Stomach (tissue), 8 donors: ENCODE measurements at regions not wholly inside any gene's neighbourhood (a gene's known extent, or its start where the extent isn't known, plus 50 kb on each side); places are given as distances from the start of the nearest gene placed in this dataset.

Experiments
- DNase-seq, 2 donors: peaks; one replicate each; pipeline versions ENCODE4 v3.0.0 to v3.0.0-alpha.2; 2013 to 2019
- H3K27ac ChIP-seq, 5 donors: fragments of 200-600 bp in 4 of 5; sonication (generic) in 4 of 5; one replicate each; pipeline ENCODE4 v1.5.1; 2013 to 2019; ENCODE audit warnings: mild to moderate bottlenecking in 1 of 5, moderate library complexity in 1 of 5
- H3K27me3 ChIP-seq, 3 donors: fragments of 200-600 bp; sonication (generic); one replicate each; pipeline ENCODE4 v1.5.1; 2017 to 2019; ENCODE audit warnings: mixed run types in 1 of 3
- H3K36me3 ChIP-seq, 4 donors: fragments of 200-600 bp; sonication (generic); 1 replicate in 3 of 4; 2 replicates in 1 of 4; pipeline ENCODE4 v1.5.1; 2016 to 2019
- H3K4me1 ChIP-seq, 4 donors: fragments of 200-600 bp; sonication (generic); one replicate each; pipeline ENCODE4 v1.5.1; 2016 to 2019
- H3K4me3 ChIP-seq, 4 donors: fragments of 200-600 bp; sonication (generic) in 3 of 4; one replicate each; pipeline ENCODE4 v1.5.1; 2016 to 2019; ENCODE audit warnings: mild to moderate bottlenecking in 1 of 4
- H3K9me3 ChIP-seq, 4 donors: fragments of 200-600 bp; sonication (generic); one replicate each; pipeline ENCODE4 v1.5.1; 2016 to 2019
- EP300 ChIP-seq: sonication (generic); formaldehyde crosslinking; IDR thresholded peaks from one replicate; pipeline ENCODE4 v1.6.1; 2017; ENCODE audit warnings: antibody characterized with exemption
- POLR2A ChIP-seq, 4 donors: fragments of 450-650 bp; IDR thresholded peaks; one replicate each; pipeline ENCODE4 v1.6.1; 2016; ENCODE audit warnings: antibody characterized with exemption in 4 of 4, control low read depth in 2 of 4, mild to moderate bottlenecking in 1 of 4, moderate library complexity in 1 of 4
- POLR2AphosphoS5 ChIP-seq, 3 donors: sonication (generic); formaldehyde crosslinking; IDR thresholded peaks; one replicate each; pipeline ENCODE4 v1.6.1; 2016; ENCODE audit warnings: antibody characterized with exemption in 3 of 3
- WGBS, 5 donors: extraction: QIAGEN DNeasy Blood & Tissue Kit in 3 of 5; methylation state at CpG; one replicate each; pipeline versions ENCODE4 v1.1.5 to v1.1.7; 2013 to 2018; 5-methylcytosine and 5-hydroxymethylcytosine counted together
- intact Hi-C: fragments of 100-400 bp; cut with DNase I; formaldehyde crosslinking; loops from one replicate; pipeline ENCODE4 v1.15.1; 2023; ENCODE audit warnings: low total_unique reads
- TF ChIP-seq, protein P1 (sequence below), 7 experiments: fragments of 450-650 bp in 4 of 7; fragments of 200-600 bp in 3 of 7; sonication (generic) in 3 of 7; IDR thresholded peaks; one replicate each; pipeline ENCODE4 v1.5.1; 2016 to 2019; ENCODE audit warnings: antibody characterized with exemption in 7 of 7, control low read depth in 2 of 7, mild to moderate bottlenecking in 1 of 7
- donor health status: healthy with polysubstance abuse.
- donor health status: Bipolar disorder and iron deficiency.
- donor health status: healthy.

DNA sequence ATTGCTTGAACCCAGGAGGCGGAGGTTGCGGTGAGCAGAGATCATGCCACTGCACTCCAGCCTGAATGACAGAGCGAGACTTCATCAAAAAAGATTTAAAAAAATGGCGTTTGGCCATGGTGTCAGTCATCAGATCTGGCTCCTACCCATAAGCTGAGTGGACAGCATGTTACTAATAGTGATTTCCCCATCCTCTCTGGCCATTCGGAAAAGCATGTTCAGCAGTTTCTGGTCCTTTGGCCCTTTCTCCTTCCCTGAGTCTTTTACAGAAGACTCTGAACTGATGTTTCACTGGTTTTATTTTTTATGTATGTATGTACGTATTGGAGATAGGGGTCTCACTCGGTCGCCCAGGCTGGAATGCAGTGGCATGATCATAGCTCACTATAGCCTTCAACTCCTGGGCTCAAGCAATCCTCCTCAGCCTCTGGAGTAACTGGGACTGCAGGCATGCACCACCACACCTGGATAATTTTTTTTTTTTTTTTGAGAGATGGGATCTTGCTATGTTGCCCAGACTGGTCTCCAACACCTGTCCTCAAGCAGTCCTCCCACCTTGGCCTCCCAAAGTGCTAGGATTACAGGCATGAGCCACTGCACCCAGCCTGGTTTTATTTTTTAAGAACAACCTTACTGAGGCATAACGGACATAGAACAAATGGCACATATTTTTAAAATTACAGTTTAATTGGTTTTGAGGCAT is 84.2 kb upstream of the CNKSR3 start:
- 91 to 95% (median 94%) methylated on average over 9 of the region's 9 CpGs for WGBS, 5 donors
- intact Hi-C loops: no loop called here
- Histone ChIP-seq H3K36me3 (no peaks in the 10 kb centered on the region), H3K9me3 (no peaks in the 10 kb centered on the region), H3K27ac (no peak overlapping the region), H3K4me3 (no peak overlapping the region), H3K4me1 (peaks cover 0 to 12% (median 6%) of the 10 kb centered on the region in 4 donors), H3K27me3 (no peaks in the 10 kb centered on the region)
- TF ChIP-seq POLR2A (IDR thresholded peaks at IDR 0.05) (no peak), EP300 (no peak), POLR2AphosphoS5 (IDR thresholded peaks at IDR 0.05) (no peak)
- TF ChIP-seq, protein P1, sequence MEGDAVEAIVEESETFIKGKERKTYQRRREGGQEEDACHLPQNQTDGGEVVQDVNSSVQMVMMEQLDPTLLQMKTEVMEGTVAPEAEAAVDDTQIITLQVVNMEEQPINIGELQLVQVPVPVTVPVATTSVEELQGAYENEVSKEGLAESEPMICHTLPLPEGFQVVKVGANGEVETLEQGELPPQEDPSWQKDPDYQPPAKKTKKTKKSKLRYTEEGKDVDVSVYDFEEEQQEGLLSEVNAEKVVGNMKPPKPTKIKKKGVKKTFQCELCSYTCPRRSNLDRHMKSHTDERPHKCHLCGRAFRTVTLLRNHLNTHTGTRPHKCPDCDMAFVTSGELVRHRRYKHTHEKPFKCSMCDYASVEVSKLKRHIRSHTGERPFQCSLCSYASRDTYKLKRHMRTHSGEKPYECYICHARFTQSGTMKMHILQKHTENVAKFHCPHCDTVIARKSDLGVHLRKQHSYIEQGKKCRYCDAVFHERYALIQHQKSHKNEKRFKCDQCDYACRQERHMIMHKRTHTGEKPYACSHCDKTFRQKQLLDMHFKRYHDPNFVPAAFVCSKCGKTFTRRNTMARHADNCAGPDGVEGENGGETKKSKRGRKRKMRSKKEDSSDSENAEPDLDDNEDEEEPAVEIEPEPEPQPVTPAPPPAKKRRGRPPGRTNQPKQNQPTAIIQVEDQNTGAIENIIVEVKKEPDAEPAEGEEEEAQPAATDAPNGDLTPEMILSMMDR (IDR thresholded peaks at IDR 0.05): no peak
- no peak for DNase-seq

DNA sequence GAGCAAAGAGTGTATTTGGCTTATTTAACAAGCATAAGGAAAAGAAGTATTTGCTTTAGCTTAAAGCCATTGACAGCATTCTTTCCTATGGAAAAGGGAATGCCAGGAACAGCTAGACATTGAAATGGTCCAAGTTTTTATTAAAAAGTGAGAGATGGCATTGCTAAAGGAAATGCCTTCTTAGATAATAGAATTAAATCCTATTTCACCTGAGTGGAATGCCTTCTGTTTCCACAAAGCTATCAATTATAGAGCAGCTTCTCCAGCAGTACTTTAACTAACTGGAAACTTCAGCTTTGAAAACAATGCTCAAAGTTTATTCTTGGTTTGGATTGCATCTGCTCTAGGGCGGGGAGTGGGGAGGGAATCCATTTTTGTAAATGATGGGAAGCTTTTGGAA is 85.1 kb upstream of the CNKSR3 start:
- H3K4me3 ChIP-seq: no peak overlapping the region
- intact Hi-C loops: no loop called here
- 57 to 88% (median 79%) methylated on average over 1 of the region's 1 CpG for WGBS, 5 donors
- no peaks in the 10 kb centered on the region for H3K36me3 ChIP-seq
- no peak for TF ChIP-seq POLR2A (IDR thresholded peaks at IDR 0.05)
- TF ChIP-seq, protein P1 (IDR thresholded peaks at IDR 0.05): no peak
- TF ChIP-seq POLR2AphosphoS5 (IDR thresholded peaks at IDR 0.05): no peak
- TF ChIP-seq EP300: no peak
- DNase-seq: no peak
- H3K4me1 ChIP-seq: peaks cover 0 to 12% (median 6%) of the 10 kb centered on the region in 4 donors
- H3K27me3 ChIP-seq: no peaks in the 10 kb centered on the region
- H3K27ac ChIP-seq: no peak overlapping the region
- H3K9me3 ChIP-seq: no peaks in the 10 kb centered on the region

DNA sequence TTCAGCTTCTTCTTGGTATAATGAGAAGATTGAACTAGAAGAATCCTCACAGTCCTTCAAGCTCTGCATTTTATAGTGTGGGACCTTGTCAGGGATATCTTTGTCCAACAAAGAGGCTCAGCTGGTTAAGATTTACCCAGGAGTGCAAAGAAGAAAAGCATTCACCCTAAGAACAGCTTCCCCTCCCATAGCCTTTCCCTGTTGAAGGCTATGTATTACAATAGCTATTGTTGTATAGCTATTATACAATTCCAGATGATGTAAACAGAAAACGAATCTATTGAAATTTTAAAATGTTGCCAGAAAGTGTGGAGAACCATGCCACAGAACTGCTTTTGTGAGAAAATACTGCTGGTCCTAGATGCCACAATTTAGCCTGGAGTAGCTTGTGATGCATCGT is 85.5 kb upstream of the CNKSR3 start:
- Histone ChIP-seq H3K27me3 (no peaks in the 10 kb centered on the region), H3K36me3 (no peaks in the 10 kb centered on the region), H3K27ac (no peak overlapping the region), H3K4me1 (peaks cover 0 to 12% (median 5%) of the 10 kb centered on the region in 4 donors), H3K4me3 (no peak overlapping the region), H3K9me3 (no peaks in the 10 kb centered on the region)
- no peak for DNase-seq
- intact Hi-C loops: no loop called here
- TF ChIP-seq, protein P1 (IDR thresholded peaks at IDR 0.05): no peak
- TF ChIP-seq POLR2A (IDR thresholded peaks at IDR 0.05): no peak
- TF ChIP-seq EP300: no peak
- TF ChIP-seq POLR2AphosphoS5 (IDR thresholded peaks at IDR 0.05): no peak
- WGBS, 5 donors: 65 to 79% (median 74%) methylated on average over 2 of the region's 2 CpGs

DNA sequence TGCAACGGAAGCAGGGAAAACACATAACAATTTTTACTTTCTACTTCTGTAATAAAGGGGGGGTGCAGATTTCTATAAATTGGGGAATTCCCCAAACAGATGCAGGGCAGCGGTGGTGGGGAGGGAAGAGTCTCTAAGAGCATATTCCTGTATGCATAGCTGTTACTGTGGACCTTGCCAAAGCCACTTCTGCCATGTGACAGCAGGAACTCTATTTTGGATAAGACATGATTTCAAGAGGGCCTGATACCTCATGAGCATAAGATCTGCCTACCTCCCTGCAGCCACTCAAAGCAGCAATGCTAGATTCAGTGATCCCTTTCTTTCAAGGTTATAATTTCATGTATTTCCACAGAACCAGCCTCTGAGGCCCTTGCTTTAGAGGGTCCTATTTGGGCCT is 86.2 kb upstream of the CNKSR3 start:
- no peaks in the 10 kb centered on the region for H3K27me3 ChIP-seq
- no peaks in the 10 kb centered on the region for H3K9me3 ChIP-seq
- H3K36me3 ChIP-seq: no peaks in the 10 kb centered on the region
- TF ChIP-seq, protein P1 (IDR thresholded peaks at IDR 0.05): no peak
- TF ChIP-seq POLR2AphosphoS5 (IDR thresholded peaks at IDR 0.05): no peak
- TF ChIP-seq EP300: no peak
- TF ChIP-seq POLR2A (IDR thresholded peaks at IDR 0.05): no peak
- 90 to 94% (median 92%) methylated on average over 2 of the region's 2 CpGs for WGBS, 5 donors
- no peak for DNase-seq
- H3K4me1 ChIP-seq: peaks cover 0 to 12% (median 1%) of the 10 kb centered on the region in 4 donors
- intact Hi-C loops: no loop called here
- H3K4me3 ChIP-seq: no peak overlapping the region
- H3K27ac ChIP-seq: no peak overlapping the region
